HCT116 (cell line): ENCODE measurements at regions not wholly inside any gene's neighbourhood (a gene's known extent, or its start where the extent isn't known, plus 50 kb on each side); places are given as distances from the start of the nearest gene placed in this dataset.

Experiments
- ATAC-seq: fragments of 200-7000 bp; cut with Tn5 transposase; 2 replicates; pipeline ENCODE4 v1.9.1; 2020; ENCODE audit warnings: mild to moderate bottlenecking, moderate library complexity
- BruUV-seq: library from RNA; stranded (reverse); fragments of 400-500 nt; replicated peaks from 2 replicates; lab custom pipeline; 2021; lab: Mats Ljungman, UMichigan
- CTCF ChIA-PET: fragments of 300-600 bp; sonication (Branson Sonifier 250); formaldehyde crosslinking; loops from one replicate; lab custom pipeline; 2021; ENCODE audit warnings: antibody characterized with exemption; lab: Charles Lee
- POLR2A ChIA-PET: fragments of 300-600, 350-600 bp; sonication (Branson Sonifier 250); formaldehyde crosslinking; loops from one replicate; lab custom pipeline; 2021; ENCODE audit warnings: antibody characterized with exemption; lab: Charles Lee
- RAD21 ChIA-PET, 2 experiments: fragments of 300-600 bp; sonication (Branson Sonifier 250); formaldehyde crosslinking; loops; one replicate each; lab custom pipeline; 2023; ENCODE audit warnings: low total read pairs in 2 of 2; ENCODE audit not compliant: uncharacterized antibody in 2 of 2, unreplicated experiment in 2 of 2, low non-redundant PET in 1 of 2; lab: Charles Lee
- DNase-seq: peaks from one replicate; pipeline ENCODE4 v3.0.0-alpha.2; 2010; ENCODE audit warnings: low read depth, low spot score
- H2AFZ ChIP-seq: fragments of 200-600 bp; shearing (Covaris generic), sonication (generic); 2 replicates; pipeline ENCODE4 v1.6.1; 2017; ENCODE audit warnings: low read depth, mixed run types, mixed read lengths, antibody characterized with exemption, low read length; ENCODE audit not compliant: poor library complexity, severe bottlenecking
- H3K27ac ChIP-seq: 2 replicates; pipeline ENCODE4 v1.5.1; 2012; ENCODE audit warnings: low read depth, low read length
- H3K27me3 ChIP-seq: fragments of 200-600 bp; sonication (generic); 2 replicates; pipeline ENCODE4 v1.6.1; 2016; ENCODE audit warnings: mixed run types, low read length, mixed read lengths; ENCODE audit not compliant: insufficient read depth
- H3K36me3 ChIP-seq, 2 experiments: fragments of 200-500 bp in 1 of 2; fragments of 200-600 bp in 1 of 2; sonication (Bioruptor generic) in 1 of 2; sonication (generic) in 1 of 2; 2 replicates each; pipeline versions ENCODE4 v1.5.1 to v1.6.1; 2014 to 2016; ENCODE audit warnings: low read length in 2 of 2, inconsistent platforms in 1 of 2, mixed read lengths in 1 of 2, mixed run types in 1 of 2; ENCODE audit not compliant: insufficient read depth in 2 of 2, control insufficient read depth in 1 of 2
- H3K4me1 ChIP-seq, 2 experiments: fragments of 200-600 bp in 1 of 2; sonication (generic) in 1 of 2; 2 replicates each; pipeline versions ENCODE4 v1.5.1 to v1.6.1; 2012 to 2017; ENCODE audit warnings: low read length in 2 of 2, inconsistent platforms in 1 of 2, mild to moderate bottlenecking in 1 of 2, mixed read lengths in 1 of 2, mixed run types in 1 of 2, moderate library complexity in 1 of 2; ENCODE audit not compliant: insufficient read depth in 2 of 2, control insufficient read depth in 1 of 2
- H3K4me2 ChIP-seq: fragments of 200-600 bp; sonication (generic); 2 replicates; pipeline ENCODE4 v1.6.1; 2017; ENCODE audit warnings: mixed run types, low read length, mixed read lengths
- H3K4me3 ChIP-seq, 2 experiments: fragments of 200-600 bp in 1 of 2; sonication (generic) in 1 of 2; replicated peaks in 1 of 2; 2 replicates each; pipeline ENCODE4 v1.5.1; 2011 to 2016; ENCODE audit warnings: low read length in 2 of 2, control low read depth in 1 of 2, low read depth in 1 of 2, mild to moderate bottlenecking in 1 of 2, mixed read lengths in 1 of 2, mixed run types in 1 of 2
- H3K79me2 ChIP-seq: fragments of 200-600 bp; sonication (generic); 2 replicates; pipeline ENCODE4 v1.6.1; 2017; ENCODE audit warnings: mild to moderate bottlenecking, mixed run types, low read length, moderate library complexity, mixed read lengths; ENCODE audit not compliant: insufficient read depth
- H3K9ac ChIP-seq: fragments of 200-600 bp; sonication (generic); 2 replicates; pipeline ENCODE4 v1.6.1; 2016; ENCODE audit warnings: low read length, mixed read lengths
- H3K9me2 ChIP-seq: fragments of 200-600 bp; sonication (generic), shearing (Covaris generic); 2 replicates; pipeline ENCODE4 v1.6.1; 2017; ENCODE audit warnings: mixed run types, mild to moderate bottlenecking, moderate library complexity; ENCODE audit not compliant: insufficient read depth
- H3K9me3 ChIP-seq, 2 experiments: fragments of 200-500 bp in 1 of 2; fragments of 200-600 bp in 1 of 2; sonication (Bioruptor generic) in 1 of 2; sonication (generic) in 1 of 2; 2 replicates each; pipeline ENCODE4 v1.6.1; 2014 to 2017; ENCODE audit warnings: low read length in 2 of 2, mixed read lengths in 2 of 2, inconsistent platforms in 1 of 2, low read depth in 1 of 2, mild to moderate bottlenecking in 1 of 2, mixed run types in 1 of 2, moderate library complexity in 1 of 2; ENCODE audit not compliant: control insufficient read depth in 1 of 2, insufficient read depth in 1 of 2
- H4K20me1 ChIP-seq: fragments of 200-600 bp; sonication (generic), shearing (Covaris generic); 2 replicates; pipeline ENCODE4 v1.6.1; 2017; ENCODE audit warnings: mixed run types, mild to moderate bottlenecking, moderate library complexity; ENCODE audit not compliant: insufficient read depth
- ATF3 ChIP-seq: IDR thresholded peaks from 2 replicates; pipeline ENCODE4 v1.6.1; 2012
- EGR1 ChIP-seq: IDR thresholded peaks from 2 replicates; pipeline ENCODE4 v1.6.1; 2012; ENCODE audit warnings: low read depth
- ELF1 ChIP-seq: IDR thresholded peaks from 2 replicates; pipeline ENCODE4 v1.6.1; 2012; ENCODE audit warnings: low read depth, borderline replicate concordance
- EZH2phosphoT487 ChIP-seq: fragments of 200-600 bp; IDR thresholded peaks from 2 replicates; pipeline ENCODE4 v1.6.1; 2018; ENCODE audit warnings: antibody characterized with exemption, borderline replicate concordance
- JUND ChIP-seq: IDR thresholded peaks from 2 replicates; pipeline ENCODE4 v1.6.1; 2012
- MAX ChIP-seq: IDR thresholded peaks from 2 replicates; pipeline ENCODE4 v1.6.1; 2012
- POLR2AphosphoS5 ChIP-seq: IDR thresholded peaks from 2 replicates; pipeline ENCODE4 v1.6.1; 2011; ENCODE audit warnings: mild to moderate bottlenecking, low read depth, low read length, moderate library complexity
- SP1 ChIP-seq: IDR thresholded peaks from 2 replicates; pipeline ENCODE4 v1.6.1; 2012; ENCODE audit warnings: low read depth
- SRF ChIP-seq: IDR thresholded peaks from 2 replicates; pipeline ENCODE4 v1.6.1; 2012; ENCODE audit warnings: low read depth
- YY1 ChIP-seq: IDR thresholded peaks from 2 replicates; pipeline ENCODE4 v1.6.1; 2011; ENCODE audit warnings: low read length, low read depth, moderate library complexity, mild to moderate bottlenecking; ENCODE audit not compliant: insufficient replicate concordance; ENCODE audit errors: extremely low read depth
- ZFX ChIP-seq: fragments of 450-650 bp; IDR thresholded peaks from 2 replicates; pipeline ENCODE4 v1.6.1; 2017
- ZNF274 ChIP-seq: fragments of 200-500 bp; sonication (Bioruptor generic); IDR thresholded peaks from 2 replicates; pipeline ENCODE4 v1.6.1; 2014; ENCODE audit warnings: mild to moderate bottlenecking, low read depth, low read length, inconsistent platforms
- intact Hi-C: fragments of 100-400 bp; cut with micrococcal nuclease; formaldehyde crosslinking; loops from 2 replicates; pipeline ENCODE4 v1.10.0; 2022

- ChIA-PET POLR2A (no interaction called here), RAD21 (no interaction called here), CTCF (no interaction called here)
- Histone ChIP-seq H3K9me3 (no peaks in the 10 kb centered on the region), H3K36me3 (no peaks in the 10 kb centered on the region), H3K9me2 (no peaks in the 10 kb centered on the region), H3K27ac (no peak overlapping the region), H3K4me2 (no peak overlapping the region), H3K4me1 (no peaks in the 10 kb centered on the region), H4K20me1 (no peaks in the 10 kb centered on the region), H3K27me3 (peaks cover 17% of the 10 kb centered on the region), H3K79me2 (no peaks in the 10 kb centered on the region), H3K9ac (no peak overlapping the region), H3K4me3 (no peak overlapping the region), H2AFZ (no peak overlapping the region)
- DNase-seq = no peak
- no TSS peak for BruUV-seq
- no peak for ATAC-seq
- TF ChIP-seq POLR2AphosphoS5 = no peak
- TF ChIP-seq YY1 = no peak
- no peak for TF ChIP-seq SRF
- no peak for TF ChIP-seq JUND
- no peak for TF ChIP-seq EGR1
- no peak for TF ChIP-seq ELF1
- no peak for TF ChIP-seq MAX
- TF ChIP-seq ZNF274 = no peak
- TF ChIP-seq ATF3 = no peak
- TF ChIP-seq EZH2phosphoT487 = no peak
- no peak for TF ChIP-seq SP1
- TF ChIP-seq ZFX = no peak
- intact Hi-C loops = no loop called here
These were observed 731.6 kb upstream of the FANCL start for GRCh38 chr2:58972737-58973136.
